Hepatocyte (in vitro differentiated cells): ENCODE measurements at regions not wholly inside any gene's neighbourhood (a gene's known extent, or its start where the extent isn't known, plus 50 kb on each side); places are given as distances from the start of the nearest gene placed in this dataset.

Experiments
- DNase-seq: peaks from one replicate; pipeline ENCODE4 v3.0.0-alpha.2; 2016; ENCODE audit warnings: low spot score
- H2AFZ ChIP-seq: fragments of 200-600 bp; sonication (generic); 2 replicates; pipeline ENCODE4 v1.6.0; 2016; ENCODE audit warnings: antibody characterized with exemption, mild to moderate bottlenecking
- H3K27ac ChIP-seq: fragments of 200-600 bp; sonication (generic); 2 replicates; pipeline ENCODE4 v1.5.1; 2016; ENCODE audit warnings: mild to moderate bottlenecking
- H3K27me3 ChIP-seq: fragments of 200-600 bp; sonication (generic); 2 replicates; pipeline ENCODE4 v1.6.1; 2016
- H3K36me3 ChIP-seq: fragments of 200-600 bp; sonication (generic); replicated peaks from 2 replicates; pipeline ENCODE4 v1.5.1; 2016; ENCODE audit warnings: low read depth; ENCODE audit not compliant: insufficient read depth
- H3K4me1 ChIP-seq: fragments of 200-600 bp; sonication (generic); 2 replicates; pipeline ENCODE4 v1.5.1; 2016; ENCODE audit warnings: mild to moderate bottlenecking, moderate library complexity; ENCODE audit not compliant: insufficient read depth
- H3K4me2 ChIP-seq: fragments of 200-600 bp; sonication (generic); 2 replicates; pipeline ENCODE4 v1.6.0; 2016
- H3K4me3 ChIP-seq: fragments of 200-600 bp; sonication (generic); 2 replicates; pipeline ENCODE4 v1.5.1; 2016; ENCODE audit warnings: mild to moderate bottlenecking
- H3K79me2 ChIP-seq: fragments of 200-600 bp; sonication (generic); 2 replicates; pipeline ENCODE4 v1.6.0; 2017; ENCODE audit warnings: mild to moderate bottlenecking
- H3K9me2 ChIP-seq: fragments of 200-600 bp; sonication (generic); replicated peaks from 2 replicates; pipeline ENCODE4 v1.6.0; 2017; ENCODE audit warnings: mild to moderate bottlenecking; ENCODE audit not compliant: insufficient read depth
- H3K9me3 ChIP-seq: fragments of 200-600 bp; sonication (generic); 2 replicates; pipeline ENCODE4 v1.5.1; 2016; ENCODE audit warnings: low read depth, mild to moderate bottlenecking
- H4K20me1 ChIP-seq: fragments of 200-600 bp; sonication (generic); 2 replicates; pipeline ENCODE4 v1.6.0; 2016; ENCODE audit warnings: mild to moderate bottlenecking; ENCODE audit not compliant: insufficient read depth, poor library complexity, severe bottlenecking
- CTCF ChIP-seq: fragments of 200-600 bp; sonication (generic); IDR thresholded peaks from 2 replicates; pipeline ENCODE4 v1.5.1; 2016; ENCODE audit warnings: antibody characterized with exemption, mild to moderate bottlenecking; ENCODE audit not compliant: poor library complexity
- EZH2 ChIP-seq: fragments of 200-600 bp; sonication (generic); IDR thresholded peaks from 2 replicates; pipeline ENCODE4 v1.6.1; 2016; ENCODE audit warnings: antibody characterized with exemption, mild to moderate bottlenecking, borderline replicate concordance
- EZH2phosphoT487 ChIP-seq: fragments of 200-600 bp; sonication (generic); IDR thresholded peaks from one replicate; pipeline ENCODE4 v1.6.1; 2018; ENCODE audit warnings: antibody characterized with exemption, mild to moderate bottlenecking, low read depth, moderate library complexity; ENCODE audit not compliant: unreplicated experiment, severe bottlenecking
- WGBS: methylation state at CpG from one replicate; pipeline ENCODE4 v1.1.6; 2016; ENCODE audit warnings: low lambda C conversion rate; ENCODE audit errors: missing lambda C conversion rate; 5-methylcytosine and 5-hydroxymethylcytosine counted together

- Histone ChIP-seq H3K4me2 (no peak overlapping the region), H3K9me2 (no peaks in the 10 kb centered on the region), H3K4me1 (no peaks in the 10 kb centered on the region), H3K79me2 (no peaks in the 10 kb centered on the region), H3K27me3 (no peaks in the 10 kb centered on the region), H3K4me3 (no peak overlapping the region), H2AFZ (no peak overlapping the region), H3K27ac (no peak overlapping the region), H3K9me3 (no peaks in the 10 kb centered on the region), H3K36me3 (no peaks in the 10 kb centered on the region), H4K20me1 (no peaks in the 10 kb centered on the region)
- TF ChIP-seq EZH2 (no peak), EZH2phosphoT487 (no peak), CTCF (no peak)
- no peak for DNase-seq
- WGBS: 91% methylated on average over 1 of the region's 1 CpG
These were observed 177.5 kb upstream of the POU2AF2 start for GRCh38 chr11:111067994-111068393.

- H3K9me3 ChIP-seq: no peaks in the 10 kb centered on the region
- 92% methylated on average over 2 of the region's 2 CpGs for WGBS
- no peaks in the 10 kb centered on the region for H3K79me2 ChIP-seq
- no peak overlapping the region for H3K4me3 ChIP-seq
- TF ChIP-seq CTCF: no peak
- no peak for TF ChIP-seq EZH2phosphoT487
- no peak for TF ChIP-seq EZH2
- no peaks in the 10 kb centered on the region for H3K9me2 ChIP-seq
- H3K36me3 ChIP-seq: no peaks in the 10 kb centered on the region
- no peak overlapping the region for H3K4me2 ChIP-seq
- no peak overlapping the region for H3K27ac ChIP-seq
- no peak overlapping the region for H2AFZ ChIP-seq
- no peaks in the 10 kb centered on the region for H4K20me1 ChIP-seq
- H3K4me1 ChIP-seq: no peaks in the 10 kb centered on the region
- no peaks in the 10 kb centered on the region for H3K27me3 ChIP-seq
- DNase-seq: no peak
These were observed 178.7 kb upstream of the POU2AF2 start for GRCh38 chr11:111066846-111067245.

GRCh38 chr11:111063726-111064517 is 181.6 kb upstream of the POU2AF2 start:
- Histone ChIP-seq H3K27ac (no peak overlapping the region), H3K36me3 (no peaks in the 10 kb centered on the region), H4K20me1 (no peaks in the 10 kb centered on the region), H3K4me1 (no peaks in the 10 kb centered on the region), H3K27me3 (no peaks in the 10 kb centered on the region), H3K79me2 (no peaks in the 10 kb centered on the region), H3K9me3 (no peaks in the 10 kb centered on the region), H3K9me2 (no peaks in the 10 kb centered on the region), H3K4me3 (no peak overlapping the region), H3K4me2 (no peak overlapping the region), H2AFZ (no peak overlapping the region)
- WGBS: 65% methylated on average over 6 of the region's 6 CpGs
- DNase-seq: no peak
- TF ChIP-seq EZH2 (no peak), CTCF (no peak), EZH2phosphoT487 (no peak)
